ENCODE measurements at regions not wholly inside any gene's neighbourhood (a gene's known extent, or its start where the extent isn't known, plus 50 kb on each side); places are given as distances from the start of the nearest gene placed in this dataset.

DNA sequence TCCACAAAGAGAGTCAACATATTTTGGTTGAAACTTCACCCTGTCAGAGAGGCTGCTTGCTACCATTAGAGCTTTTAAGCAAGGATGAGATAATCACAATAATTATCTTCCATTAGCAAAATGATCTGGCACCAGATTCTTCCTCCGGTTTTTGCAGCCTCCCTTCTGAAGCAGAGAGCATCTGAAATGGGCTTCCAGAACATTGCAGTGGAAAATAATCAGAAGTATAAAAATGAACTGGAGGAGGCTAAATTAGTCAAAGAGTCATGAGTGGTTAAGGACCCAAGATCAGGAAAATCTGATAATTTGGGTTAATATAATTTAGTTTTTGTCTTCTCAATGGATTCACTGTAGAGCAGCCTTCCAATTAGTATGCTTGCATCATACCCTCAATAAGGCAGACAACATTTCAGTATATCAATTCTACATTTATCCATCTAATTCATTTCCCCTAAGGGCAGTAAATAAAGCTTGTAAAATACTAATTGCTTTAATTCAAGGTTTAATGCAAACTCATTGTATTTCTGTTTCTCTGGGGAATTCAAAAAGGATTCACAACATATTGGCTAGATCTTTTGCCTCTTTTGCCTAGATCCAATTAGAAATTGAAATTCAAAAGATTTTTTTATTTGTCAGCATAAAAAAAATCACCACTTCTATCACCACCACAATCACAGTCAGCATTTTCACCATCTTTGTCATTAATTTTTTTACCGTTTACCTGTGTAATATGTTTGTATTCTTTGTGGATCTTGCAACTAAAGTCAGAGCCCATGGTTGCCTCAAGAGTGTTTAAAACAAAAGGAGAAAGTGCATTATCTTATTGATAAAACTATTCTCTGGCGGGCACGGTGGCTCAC lies 537.2 kb upstream of the DCC start:
- H3K4me3 Mint-ChIP-seq = no peak overlapping the region

DNA sequence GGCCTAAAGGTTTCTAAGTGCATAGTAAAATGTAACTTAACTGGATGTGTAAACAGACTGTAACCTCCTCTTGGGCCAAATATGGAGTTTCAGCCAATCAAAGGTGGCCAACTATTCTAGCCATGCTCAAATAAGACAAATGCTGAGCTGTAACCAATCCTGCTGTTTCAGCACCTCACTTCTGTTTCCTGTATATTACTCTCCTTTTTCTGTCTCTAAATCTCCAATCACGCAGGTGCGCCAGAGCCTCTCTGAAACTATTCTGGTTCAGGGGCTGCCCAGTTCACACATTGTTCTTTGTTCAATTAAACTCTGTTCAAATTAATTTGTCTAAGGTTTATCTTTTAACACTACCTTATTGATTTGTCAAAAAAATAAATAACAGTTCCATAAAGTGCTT lies 532.7 kb upstream of the DCC start:
- Mint-ChIP-seq H3K4me1 (ENCODE audit: low read depth) (no peaks in the 10 kb centered on the region), H3K36me3 (ENCODE audit: low read depth) (no peaks in the 10 kb centered on the region), H3K9me3 (peaks cover 11% of the 10 kb centered on the region), H3K27me3 (no peaks in the 10 kb centered on the region), H3K4me3 (no peak overlapping the region), H3K27ac (no peak overlapping the region)
- intact Hi-C loops (cut with micrococcal nuclease) = no loop called here

More for the DNA sequence above, 537.2 kb upstream of the DCC start:
- Mint-ChIP-seq H3K27ac (no peak overlapping the region), H3K4me1 (ENCODE audit: low read depth) (no peaks in the 10 kb centered on the region), H3K27me3 (no peaks in the 10 kb centered on the region), H3K9me3 (no peaks in the 10 kb centered on the region), H3K36me3 (ENCODE audit: low read depth) (no peaks in the 10 kb centered on the region)
- intact Hi-C loops (cut with micrococcal nuclease) = no loop called here

DNA sequence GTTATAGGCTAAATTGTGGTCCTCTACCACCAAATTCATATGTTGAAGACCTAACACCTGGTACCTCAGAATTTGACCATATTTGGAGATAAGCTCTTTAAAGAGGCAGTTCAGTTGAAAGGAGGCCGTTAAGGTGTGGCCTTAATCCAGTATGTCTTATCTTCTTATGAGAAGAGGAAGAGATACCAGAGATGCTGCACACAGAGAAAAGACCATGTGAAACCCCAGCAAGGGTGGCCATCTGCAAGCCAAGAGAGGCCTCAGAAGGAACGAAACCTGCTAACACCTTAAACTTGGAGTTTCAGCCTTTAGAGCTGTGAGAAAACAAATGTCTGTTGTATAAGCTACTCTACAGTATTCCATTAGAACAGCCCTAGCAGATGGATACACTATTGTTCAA lies 528.1 kb upstream of the DCC start:
- Mint-ChIP-seq H3K27me3 (no peaks in the 10 kb centered on the region), H3K36me3 (ENCODE audit: low read depth) (no peaks in the 10 kb centered on the region), H3K4me1 (ENCODE audit: low read depth) (no peaks in the 10 kb centered on the region), H3K27ac (no peak overlapping the region), H3K4me3 (no peak overlapping the region), H3K9me3 (peaks cover 11% of the 10 kb centered on the region)
- intact Hi-C loops (cut with micrococcal nuclease) = no loop called here

DNA sequence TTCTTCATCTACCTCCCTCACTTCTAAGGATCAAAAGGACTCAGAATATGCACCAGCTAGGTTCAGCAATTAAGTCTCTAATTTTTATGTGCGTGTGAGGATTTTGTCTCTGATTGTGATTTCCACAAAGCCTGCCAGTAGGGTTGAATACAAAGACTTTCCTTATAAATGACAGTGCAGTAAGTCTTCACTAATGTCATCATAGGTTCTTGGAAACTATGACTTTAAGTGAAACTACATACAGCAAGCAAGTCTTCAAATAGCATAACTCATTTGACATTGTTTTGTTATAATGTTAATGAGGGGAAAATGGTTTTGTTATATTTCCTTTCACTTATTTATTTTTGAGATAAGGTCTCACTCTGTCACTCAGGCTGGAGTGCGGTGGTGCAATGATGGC lies 526.3 kb upstream of the DCC start:
- Mint-ChIP-seq H3K27me3 (no peaks in the 10 kb centered on the region), H3K4me3 (no peak overlapping the region), H3K27ac (no peak overlapping the region), H3K4me1 (ENCODE audit: low read depth) (no peaks in the 10 kb centered on the region), H3K36me3 (ENCODE audit: low read depth) (no peaks in the 10 kb centered on the region), H3K9me3 (peaks cover 6% of the 10 kb centered on the region)
- intact Hi-C loops (cut with micrococcal nuclease) = no loop called here

DNA sequence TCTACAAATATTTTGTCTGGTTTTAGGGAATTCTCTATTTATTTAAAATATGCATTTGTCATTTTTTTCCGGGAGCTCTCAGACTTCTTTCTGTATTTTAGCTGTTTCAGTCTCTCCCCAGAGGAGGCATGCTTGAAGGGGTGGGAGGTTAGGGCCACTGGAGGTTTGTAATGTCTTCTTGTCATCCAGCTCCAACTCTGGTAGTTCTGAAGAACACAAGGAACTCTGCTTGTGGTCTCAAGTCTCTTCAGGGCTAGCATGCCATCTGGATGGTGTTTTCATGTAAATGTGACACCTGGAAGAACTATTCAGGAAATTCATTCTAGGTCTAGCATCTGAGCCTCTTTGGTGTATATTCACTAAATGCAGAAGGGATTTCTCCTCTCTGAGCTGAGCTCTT lies 518.4 kb upstream of the DCC start:
- H3K27me3 Mint-ChIP-seq = no peaks in the 10 kb centered on the region
- H3K9me3 Mint-ChIP-seq = peaks cover 25% of the 10 kb centered on the region
- H3K4me3 Mint-ChIP-seq = no peak overlapping the region
- H3K4me1 Mint-ChIP-seq (ENCODE audit: low read depth) = no peaks in the 10 kb centered on the region
- no peak overlapping the region for H3K27ac Mint-ChIP-seq
- intact Hi-C loops (cut with micrococcal nuclease) = no loop called here
- H3K36me3 Mint-ChIP-seq (ENCODE audit: low read depth) = no peaks in the 10 kb centered on the region

DNA sequence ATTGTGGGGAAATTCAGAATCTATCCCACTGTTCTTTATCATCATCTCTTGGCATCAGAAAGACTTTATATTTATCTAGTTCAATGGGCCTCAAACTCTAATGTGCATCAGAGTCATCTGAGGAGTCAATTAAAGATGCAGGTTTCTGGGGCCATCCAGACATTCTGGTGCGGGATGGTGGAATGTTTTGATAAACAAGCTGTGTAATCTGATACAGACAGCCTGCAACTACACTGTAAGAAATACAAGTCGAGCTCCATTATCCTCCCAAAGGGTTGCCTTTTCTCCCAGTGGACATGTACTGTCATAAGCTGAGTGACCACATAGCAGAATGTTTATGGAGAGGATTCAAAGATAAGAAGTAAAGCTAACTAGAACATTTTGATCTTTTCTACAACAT lies 515.3 kb upstream of the DCC start:
- Mint-ChIP-seq H3K9me3 (peaks cover 40% of the 10 kb centered on the region), H3K36me3 (ENCODE audit: low read depth) (no peaks in the 10 kb centered on the region), H3K4me1 (ENCODE audit: low read depth) (no peaks in the 10 kb centered on the region), H3K4me3 (no peak overlapping the region), H3K27ac (no peak overlapping the region), H3K27me3 (no peaks in the 10 kb centered on the region)
- intact Hi-C loops (cut with micrococcal nuclease) = no loop called here

DNA sequence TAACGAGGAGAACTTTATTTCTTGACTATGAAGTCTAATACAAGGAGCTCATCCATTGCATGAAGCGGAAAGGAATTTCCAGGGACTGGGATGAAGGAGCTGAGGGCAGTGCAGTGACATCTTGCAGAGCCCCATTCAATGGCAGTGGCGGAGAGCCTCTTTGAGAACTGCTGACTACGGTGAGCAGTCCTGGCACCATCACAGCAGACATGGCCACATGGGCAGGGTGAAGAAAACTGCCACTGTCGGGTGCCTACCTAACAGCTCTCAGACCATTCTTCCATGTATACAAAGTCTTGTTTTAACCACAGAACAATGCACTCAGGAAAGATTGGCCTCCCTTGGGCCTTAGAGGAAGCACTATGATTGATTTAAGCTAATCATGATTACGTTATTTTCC lies 506.1 kb upstream of the DCC start:
- Mint-ChIP-seq H3K36me3 (ENCODE audit: low read depth) (no peaks in the 10 kb centered on the region), H3K27ac (no peak overlapping the region), H3K27me3 (no peaks in the 10 kb centered on the region), H3K9me3 (peaks cover 3% of the 10 kb centered on the region), H3K4me3 (no peak overlapping the region), H3K4me1 (ENCODE audit: low read depth) (no peaks in the 10 kb centered on the region)
- intact Hi-C loops (cut with micrococcal nuclease) = no loop called here

DNA sequence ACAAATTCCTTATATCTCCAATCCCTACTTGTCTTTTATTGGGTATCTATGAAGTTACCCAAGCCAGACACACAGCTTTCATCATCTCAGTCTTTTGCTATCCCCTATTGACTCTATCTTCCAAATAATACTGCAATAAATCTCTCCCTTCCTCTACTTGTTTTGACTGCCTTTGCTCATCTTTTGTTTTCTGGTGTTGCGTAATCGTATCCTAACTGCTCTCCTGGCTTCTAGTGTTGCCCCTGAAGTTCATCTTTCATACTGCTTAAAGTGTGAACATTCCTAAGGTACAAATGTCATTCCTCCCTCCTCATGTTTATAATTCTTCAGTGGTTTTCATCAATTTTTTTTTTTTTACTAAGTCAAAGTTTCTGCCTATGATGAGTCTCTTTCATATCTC lies 491.3 kb upstream of the DCC start:
- H3K9me3 Mint-ChIP-seq = peaks cover 50% of the 10 kb centered on the region
- H3K4me3 Mint-ChIP-seq = no peak overlapping the region
- no peaks in the 10 kb centered on the region for H3K27me3 Mint-ChIP-seq
- H3K36me3 Mint-ChIP-seq (ENCODE audit: low read depth) = no peaks in the 10 kb centered on the region
- intact Hi-C loops (cut with micrococcal nuclease) = no loop called here
- no peaks in the 10 kb centered on the region for H3K4me1 Mint-ChIP-seq (ENCODE audit: low read depth)
- no peak overlapping the region for H3K27ac Mint-ChIP-seq

DNA sequence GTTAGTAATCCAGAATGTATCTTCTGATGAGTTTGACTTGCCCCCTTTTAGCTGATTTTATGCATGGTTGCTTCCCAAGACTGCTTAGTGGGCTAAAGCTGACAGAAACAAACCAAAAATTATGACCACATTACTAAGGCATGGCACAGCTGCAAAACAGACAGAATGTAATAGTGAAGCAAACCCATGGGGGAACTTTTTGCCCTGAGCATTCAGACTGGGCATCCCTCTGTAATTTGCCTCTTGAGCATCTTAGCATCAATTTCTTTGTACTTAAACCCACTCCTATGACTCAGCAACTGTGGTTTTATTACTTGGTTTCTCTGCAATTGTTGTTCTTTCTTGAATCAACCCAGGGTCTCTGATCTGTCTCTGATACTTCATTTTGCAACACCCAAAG lies 487.3 kb upstream of the DCC start:
- Mint-ChIP-seq H3K4me1 (ENCODE audit: low read depth) (no peaks in the 10 kb centered on the region), H3K9me3 (peaks cover 24% of the 10 kb centered on the region), H3K4me3 (no peak overlapping the region), H3K36me3 (ENCODE audit: low read depth) (no peaks in the 10 kb centered on the region), H3K27ac (no peak overlapping the region), H3K27me3 (no peaks in the 10 kb centered on the region)
- intact Hi-C loops (cut with micrococcal nuclease) = no loop called here

DNA sequence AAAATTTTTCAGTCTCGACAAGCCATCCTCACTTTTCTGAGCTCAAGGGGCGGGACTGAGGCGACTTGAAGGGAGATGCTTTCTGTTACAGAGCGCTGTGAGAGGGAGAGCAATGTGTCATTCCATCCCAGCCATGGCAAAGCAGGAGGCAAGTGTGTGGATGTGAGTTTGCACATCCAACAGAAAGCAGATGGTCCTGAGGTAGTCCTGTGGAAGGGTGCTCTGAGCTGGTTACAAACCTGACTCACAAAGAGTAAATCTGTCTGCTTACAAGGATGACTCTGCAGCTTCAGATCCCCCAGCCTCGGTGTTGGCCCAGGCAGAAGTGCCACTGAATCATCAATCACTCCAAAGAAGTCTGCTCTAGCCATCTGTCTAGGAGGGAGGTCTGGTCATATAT lies 482.0 kb upstream of the DCC start:
- intact Hi-C loops (cut with micrococcal nuclease) = no loop called here
- H3K27me3 Mint-ChIP-seq = no peaks in the 10 kb centered on the region

DNA sequence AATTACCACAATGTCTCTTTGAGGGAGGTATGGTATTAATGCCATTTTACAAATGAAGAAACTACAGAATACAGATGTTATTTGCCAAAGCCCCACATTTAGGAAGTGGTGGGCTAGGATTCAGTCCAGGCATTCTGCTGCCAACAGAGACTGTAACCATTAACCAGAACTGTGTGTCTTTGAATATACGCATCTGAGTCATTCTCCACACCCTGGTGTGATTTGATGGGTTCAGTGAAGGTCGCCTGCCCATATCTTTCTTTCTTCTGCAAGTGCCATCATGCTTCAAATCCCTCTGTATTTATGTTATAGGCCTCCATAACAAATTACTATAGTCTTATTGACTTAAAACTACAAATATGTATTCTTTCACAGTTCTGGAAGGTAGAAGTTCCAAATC lies 479.0 kb upstream of the DCC start:
- H3K27ac Mint-ChIP-seq = no peak overlapping the region
- no peaks in the 10 kb centered on the region for H3K27me3 Mint-ChIP-seq
- intact Hi-C loops (cut with micrococcal nuclease) = no loop called here
- no peaks in the 10 kb centered on the region for H3K36me3 Mint-ChIP-seq (ENCODE audit: low read depth)
- H3K4me3 Mint-ChIP-seq = no peak overlapping the region
- H3K9me3 Mint-ChIP-seq = peaks cover 14% of the 10 kb centered on the region
- H3K4me1 Mint-ChIP-seq (ENCODE audit: low read depth) = no peaks in the 10 kb centered on the region

More for the DNA sequence above, 482.0 kb upstream of the DCC start:
- Mint-ChIP-seq H3K36me3 (ENCODE audit: low read depth) (no peaks in the 10 kb centered on the region), H3K4me3 (no peak overlapping the region), H3K9me3 (no peaks in the 10 kb centered on the region), H3K4me1 (ENCODE audit: low read depth) (no peaks in the 10 kb centered on the region), H3K27ac (no peak overlapping the region)

DNA sequence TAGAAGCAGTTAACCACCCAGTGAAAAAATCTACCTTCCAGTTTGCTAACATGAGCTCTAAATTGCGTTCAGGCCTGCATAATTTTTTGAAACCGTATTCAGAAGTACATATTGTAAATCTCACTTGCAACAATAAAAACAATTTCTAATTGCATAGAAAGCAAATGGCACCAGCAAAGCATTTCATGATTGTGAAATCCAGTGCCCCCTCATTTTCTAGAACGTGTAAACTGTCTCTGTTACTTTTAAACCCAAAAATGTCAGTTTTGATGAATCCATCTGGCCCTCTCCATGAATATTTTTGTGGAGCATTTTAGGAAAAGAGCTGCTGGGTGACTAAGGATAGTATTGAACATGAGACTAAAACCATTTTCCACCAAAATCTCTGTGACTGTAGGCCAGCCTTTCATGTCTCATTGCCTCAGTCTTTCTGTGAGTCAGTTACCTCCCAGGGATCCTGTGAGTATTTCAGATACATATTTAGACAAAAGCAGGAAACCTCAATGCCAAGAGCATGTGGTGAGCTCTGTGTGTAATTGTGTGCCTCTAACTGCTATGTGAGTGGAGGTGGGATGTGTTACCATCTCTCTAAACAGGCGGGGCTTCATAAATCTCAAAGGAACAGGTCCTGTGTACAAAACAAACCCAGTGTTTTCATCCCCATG lies 477.8 kb upstream of the DCC start:
- Mint-ChIP-seq H3K4me3 (no peak overlapping the region), H3K36me3 (ENCODE audit: low read depth) (no peaks in the 10 kb centered on the region), H3K9me3 (peaks cover 14% of the 10 kb centered on the region), H3K27ac (no peak overlapping the region), H3K4me1 (ENCODE audit: low read depth) (no peaks in the 10 kb centered on the region), H3K27me3 (no peaks in the 10 kb centered on the region)
- intact Hi-C loops (cut with micrococcal nuclease) = no loop called here

DNA sequence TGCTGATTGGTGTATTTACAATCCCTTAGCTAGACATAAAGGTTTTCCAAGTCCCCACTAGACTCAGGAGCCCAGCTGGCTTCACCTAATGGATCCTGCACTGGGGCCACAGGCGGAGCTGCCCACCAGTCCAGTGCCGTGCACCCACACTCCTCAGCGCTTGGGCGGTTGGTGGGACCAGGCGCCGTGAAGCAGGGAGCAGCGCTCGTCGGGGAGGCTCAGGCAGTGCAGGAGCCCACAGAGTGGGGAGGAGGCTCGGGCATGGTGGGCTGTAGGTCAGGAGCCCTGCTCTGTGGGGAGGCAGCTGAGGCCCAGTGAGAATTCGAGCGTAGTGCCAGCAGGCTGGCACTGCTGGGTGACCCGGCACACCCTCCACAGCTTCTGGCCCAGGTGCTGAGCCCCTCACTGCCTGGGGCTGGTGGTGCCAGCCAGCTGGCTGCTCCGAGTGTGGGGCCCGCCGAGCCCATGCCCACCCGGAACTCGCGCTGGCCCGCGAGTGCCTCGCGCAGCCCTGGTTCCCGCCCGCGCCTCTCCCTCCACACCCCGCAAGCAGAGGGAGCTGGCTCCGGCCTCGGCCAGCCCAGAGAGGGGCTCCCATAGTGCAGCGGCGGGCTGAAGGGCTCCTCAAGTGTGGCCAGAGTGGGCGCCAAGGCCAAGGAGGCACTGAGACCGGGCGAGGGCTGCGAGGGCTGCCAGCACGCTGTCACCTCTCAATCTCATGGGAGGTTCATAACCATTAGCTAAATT lies 475.6 kb upstream of the DCC start:
- H3K4me1 Mint-ChIP-seq (ENCODE audit: low read depth) = no peaks in the 10 kb centered on the region
- H3K4me3 Mint-ChIP-seq = no peak overlapping the region
- H3K27me3 Mint-ChIP-seq = no peaks in the 10 kb centered on the region
- intact Hi-C loops (cut with micrococcal nuclease) = no loop called here
- H3K36me3 Mint-ChIP-seq (ENCODE audit: low read depth) = no peaks in the 10 kb centered on the region
- peaks cover 17% of the 10 kb centered on the region for H3K9me3 Mint-ChIP-seq
- H3K27ac Mint-ChIP-seq = no peak overlapping the region

DNA sequence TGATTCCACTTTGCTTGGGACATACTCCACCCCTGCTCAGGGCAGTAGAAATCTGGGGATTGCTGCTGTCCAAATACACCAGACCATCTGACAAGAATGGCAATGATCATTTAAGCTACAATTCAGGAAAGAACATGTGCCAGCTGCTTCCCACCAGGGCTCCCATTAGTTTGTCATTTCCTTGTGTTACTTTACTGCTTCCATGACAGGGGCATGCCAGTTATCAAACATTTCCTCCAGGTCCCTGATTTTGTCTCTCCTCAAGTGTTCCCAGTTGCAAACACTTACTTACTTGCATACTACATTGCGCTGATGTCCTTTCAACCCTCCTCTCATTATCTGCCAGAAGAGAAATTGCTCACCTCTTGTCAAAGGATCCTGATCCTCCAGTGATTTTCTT lies 474.5 kb upstream of the DCC start:
- H3K27me3 Mint-ChIP-seq = no peaks in the 10 kb centered on the region
- intact Hi-C loops (cut with micrococcal nuclease) = no loop called here
- H3K4me3 Mint-ChIP-seq = no peak overlapping the region
- H3K4me1 Mint-ChIP-seq (ENCODE audit: low read depth) = no peaks in the 10 kb centered on the region
- peaks cover 21% of the 10 kb centered on the region for H3K9me3 Mint-ChIP-seq
- H3K27ac Mint-ChIP-seq = no peak overlapping the region
- no peaks in the 10 kb centered on the region for H3K36me3 Mint-ChIP-seq (ENCODE audit: low read depth)
